Stimulated activated CD4-positive, alpha-beta T cell treated with anti-CD3 and anti-CD28 coated beads, Interleukin-4, amount 100 ng/mL, for 24 hours (primary cell): ENCODE measurements at regions not wholly inside any gene's neighbourhood (a gene's known extent, or its start where the extent isn't known, plus 50 kb on each side); places are given as distances from the start of the nearest gene placed in this dataset.
"Not testable (repeated sequence)": the region's sequence is repeated elsewhere in the genome, so short reads cannot be mapped to it uniquely, and the experiment has no call there.

Experiments
- DNase-seq: peaks from one replicate; pipeline ENCODE4 v3.0.0-alpha.2; 2020

GRCh38 chr14:84445486-84445885, 1084.5 kb upstream of the FLRT2 start:
- no peak for DNase-seq

- DNase-seq, result no peak
Observed at GRCh38 chr14:84446250-84446649, 1083.7 kb upstream of the FLRT2 start.

- DNase-seq, result no peak
Observed at GRCh38 chr14:84453307-84453950, 1076.5 kb upstream of the FLRT2 start.

- no peak for DNase-seq
Observed at GRCh38 chr14:84454114-84454513, 1075.8 kb upstream of the FLRT2 start.

- DNase-seq, result no peak
Observed at GRCh38 chr14:84456946-84457345, 1073.0 kb upstream of the FLRT2 start.

- DNase-seq, result no peak
Observed at GRCh38 chr14:84458881-84459280, 1071.1 kb upstream of the FLRT2 start.

- DNase-seq, result no peak
Observed at GRCh38 chr14:84465880-84466279, 1064.1 kb upstream of the FLRT2 start.

- DNase-seq, result no peak
Observed at GRCh38 chr14:84468153-84468552, 1061.8 kb upstream of the FLRT2 start.

GRCh38 chr14:84477996-84478395, 1051.9 kb upstream of the FLRT2 start:
- DNase-seq, result no peak

GRCh38 chr14:84482256-84483071, 1047.5 kb upstream of the FLRT2 start:
- no peak for DNase-seq

GRCh38 chr14:84483072-84483420, 1046.9 kb upstream of the FLRT2 start:
- no peak for DNase-seq

GRCh38 chr14:84484243-84484642, 1045.7 kb upstream of the FLRT2 start:
- DNase-seq, result not testable (repeated sequence)

GRCh38 chr14:84485036-84485435, 1044.9 kb upstream of the FLRT2 start:
- DNase-seq, result no peak

- no peak for DNase-seq
Observed at GRCh38 chr14:84490081-84490480, 1039.9 kb upstream of the FLRT2 start.

GRCh38 chr14:84492685-84493084, 1037.3 kb upstream of the FLRT2 start:
- no peak for DNase-seq

- DNase-seq, result no peak
Observed at GRCh38 chr14:84493779-84494178, 1036.2 kb upstream of the FLRT2 start.

GRCh38 chr14:84496677-84497076, 1033.3 kb upstream of the FLRT2 start:
- no peak for DNase-seq

- DNase-seq, result not testable (repeated sequence)
Observed at GRCh38 chr14:84512823-84513222, 1017.1 kb upstream of the FLRT2 start.

- DNase-seq, result no peak
Observed at GRCh38 chr14:84519836-84520235, 1010.1 kb upstream of the FLRT2 start.

GRCh38 chr14:84520711-84521338, 1009.1 kb upstream of the FLRT2 start:
- DNase-seq, result no peak

GRCh38 chr14:84523746-84524145, 1006.2 kb upstream of the FLRT2 start:
- no peak for DNase-seq

GRCh38 chr14:84527706-84528105, 1002.2 kb upstream of the FLRT2 start:
- no peak for DNase-seq

- DNase-seq, result no peak
Observed at GRCh38 chr14:84532016-84532415, 997.9 kb upstream of the FLRT2 start.

- DNase-seq, result no peak
Observed at GRCh38 chr14:84533181-84533725, 996.7 kb upstream of the FLRT2 start.
